GM12878 (cell line): ENCODE measurements at regions not wholly inside any gene's neighbourhood (a gene's known extent, or its start where the extent isn't known, plus 50 kb on each side); places are given as distances from the start of the nearest gene placed in this dataset.

Experiments used
- ATAC-seq: fragments of 200-7000 bp; cut with Tn5 transposase; 3 replicates; pipeline ENCODE4 v1.9.1; 2020; ENCODE audit warnings: mild to moderate bottlenecking, moderate library complexity
- BruUV-seq: library from RNA; stranded (reverse); fragments of 400-500 nt; replicated peaks from 2 replicates; lab custom pipeline; 2021; lab: Mats Ljungman, UMichigan
- CTCF ChIA-PET: fragments of 300-600 bp; sonication (Branson Sonifier 250); formaldehyde crosslinking; extraction: SDS; loops from one replicate; lab custom pipeline; 2021; ENCODE audit warnings: inconsistent platforms; lab: Yijun Ruan, JAX
- POLR2A ChIA-PET: fragments of 350-600 bp; formaldehyde crosslinking; extraction: SDS; loops from one replicate; lab custom pipeline; 2021; ENCODE audit warnings: inconsistent platforms; lab: Charles Lee
- RAD21 ChIA-PET: fragments of 300-600 bp; sonication (Branson Sonifier 250); formaldehyde crosslinking; loops from one replicate; lab custom pipeline; 2023; ENCODE audit warnings: antibody characterized with exemption; ENCODE audit not compliant: unreplicated experiment; lab: Charles Lee
- SMC1A ChIA-PET: fragments of 300-600 bp; sonication (Branson Sonifier 250); formaldehyde crosslinking; loops from one replicate; lab custom pipeline; 2023; ENCODE audit not compliant: unreplicated experiment, uncharacterized antibody; lab: Charles Lee
- DNase-seq: peaks from one replicate; pipeline ENCODE4 v3.0.0-alpha.2; 2011; ENCODE audit warnings: low read depth, low spot score
- FAIRE-seq: peaks from 3 replicates; lab custom pipeline; 2011; peaks lifted over from hg19 to GRCh38; lab: Jason Lieb, UNC
- H2AFZ ChIP-seq: 2 replicates; pipeline ENCODE4 v1.6.0; 2011; ENCODE audit warnings: low read depth, low read length, control low read depth; ENCODE audit not compliant: control insufficient read depth
- H3K27ac ChIP-seq: 2 replicates; pipeline ENCODE4 v1.5.1; 2011; ENCODE audit warnings: control low read depth; ENCODE audit not compliant: control insufficient read depth, insufficient read depth
- H3K27me3 ChIP-seq, 2 experiments: replicated peaks in 1 of 2; 2 replicates each; pipeline versions ENCODE4 v1.6.0 to v1.6.1; 2011; ENCODE audit warnings: low read length in 1 of 2; ENCODE audit not compliant: control insufficient read depth in 2 of 2, insufficient read depth in 2 of 2
- H3K36me3 ChIP-seq, 2 experiments: 2 replicates each; pipeline ENCODE4 v1.5.1; 2011; ENCODE audit warnings: low read length in 1 of 2; ENCODE audit not compliant: control insufficient read depth in 2 of 2, insufficient read depth in 2 of 2
- H3K4me1 ChIP-seq: 2 replicates; pipeline ENCODE4 v1.6.1; 2011; ENCODE audit warnings: mild to moderate bottlenecking, low read length, moderate library complexity, mixed read lengths; ENCODE audit not compliant: control insufficient read depth, insufficient read depth
- H3K4me2 ChIP-seq: 2 replicates; pipeline ENCODE4 v1.6.0; 2011; ENCODE audit warnings: control low read depth; ENCODE audit not compliant: control insufficient read depth, insufficient read depth
- H3K4me3 ChIP-seq: fragments of 200-600 bp; sonication (generic); 2 replicates; pipeline ENCODE4 v1.5.1; 2016
- H3K79me2 ChIP-seq: 2 replicates; pipeline ENCODE4 v1.6.0; 2011; ENCODE audit warnings: low read length; ENCODE audit not compliant: control insufficient read depth, insufficient read depth
- H3K9ac ChIP-seq: 2 replicates; pipeline ENCODE4 v1.8.0; 2011; ENCODE audit warnings: low read length, control low read depth, mixed read lengths; ENCODE audit not compliant: control insufficient read depth, insufficient read depth
- H3K9me3 ChIP-seq: replicated peaks from 3 replicates; pipeline ENCODE4 v1.5.1; 2011; ENCODE audit warnings: mild to moderate bottlenecking, low read length; ENCODE audit not compliant: control insufficient read depth, insufficient read depth
- H4K20me1 ChIP-seq: 2 replicates; pipeline ENCODE4 v1.6.0; 2011; ENCODE audit not compliant: control insufficient read depth, insufficient read depth
- DPF2 ChIP-seq: fragments of 450-650 bp; IDR thresholded peaks from 2 replicates; pipeline ENCODE4 v1.6.1; 2017; ENCODE audit warnings: mild to moderate bottlenecking
- HDGF ChIP-seq: fragments of 450-650 bp; IDR thresholded peaks from 2 replicates; pipeline ENCODE4 v1.6.1; 2016; ENCODE audit warnings: antibody characterized with exemption
- KDM1A ChIP-seq: fragments of 200-600 bp; sonication (generic); IDR thresholded peaks from 2 replicates; pipeline ENCODE4 v1.6.1; 2016; ENCODE audit warnings: borderline replicate concordance
- MYB ChIP-seq: fragments of 150-350 bp; IDR thresholded peaks from 2 replicates; pipeline ENCODE4 v1.6.1; 2014; ENCODE audit warnings: mild to moderate bottlenecking, low read depth, low read length, borderline replicate concordance
- TCF7 ChIP-seq: IDR thresholded peaks from 2 replicates; pipeline ENCODE4 v1.6.1; 2014; ENCODE audit warnings: antibody characterized with exemption, borderline replicate concordance
- ZNF217 ChIP-seq: fragments of 450-650 bp; IDR thresholded peaks from 2 replicates; pipeline ENCODE4 v1.6.1; 2017; ENCODE audit warnings: antibody characterized with exemption, mild to moderate bottlenecking
- in situ Hi-C: fragments of 300-500 bp; cut with MboI; formaldehyde crosslinking; loops from 9 replicates; pipeline ENCODE4 v1.14.3; 2018; ENCODE audit warnings: mixed read lengths
- intact Hi-C: fragments of 100-400 bp; cut with micrococcal nuclease; formaldehyde crosslinking; loops from one replicate; pipeline ENCODE4 v1.14.2; 2022; ENCODE audit not compliant: unreplicated experiment
- TF ChIP-seq, protein P1 (sequence below): IDR thresholded peaks from 2 replicates; pipeline ENCODE4 v1.6.1; 2011; ENCODE audit warnings: borderline replicate concordance, low read depth, mild to moderate bottlenecking, moderate library complexity, low read length; ENCODE audit not compliant: insufficient read depth, poor library complexity, severe bottlenecking
- TF ChIP-seq, protein P2 (sequence below): fragments of 150-350 bp; IDR thresholded peaks from 2 replicates; pipeline ENCODE4 v1.6.1; 2014; ENCODE audit warnings: mild to moderate bottlenecking, low read depth, low read length

DNA sequence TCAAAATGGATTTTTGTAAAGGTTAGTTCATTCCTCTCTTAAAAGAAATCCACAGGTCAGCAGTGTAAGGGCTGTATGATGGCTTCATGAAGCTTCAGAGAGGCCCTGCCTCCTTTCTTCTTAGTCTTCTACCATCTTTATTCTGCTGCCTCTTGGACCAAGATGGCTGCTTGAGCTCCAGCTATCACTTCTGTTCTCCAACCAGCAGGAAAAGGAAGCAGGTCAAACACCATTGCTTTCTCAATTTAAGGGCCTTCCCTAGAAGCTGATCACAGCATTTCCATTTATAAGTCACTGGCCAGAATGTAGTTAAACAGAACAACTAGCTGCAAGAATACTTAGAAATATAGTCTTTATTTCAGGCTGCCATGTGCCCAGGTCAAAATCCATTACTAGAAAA, 336.8 kb upstream of the KLF3 start:
- H3K27ac ChIP-seq: no peak overlapping the region
- H3K9me3 ChIP-seq: peaks cover 2% of the 10 kb centered on the region; the same call in 2 of the 3 replicates
- CTCF ChIA-PET: interaction anchor here (0.6 kb wide), 1 partner anchor 123 kb away, joined by 4 read pairs; no protein-coding TSS in a partner anchor
- no peak for ATAC-seq
- H3K4me1 ChIP-seq: peaks cover 4% of the 10 kb centered on the region; the same call in 1 of the 2 replicates
- no peak overlapping the region for H2AFZ ChIP-seq
- H3K4me2 ChIP-seq: no peak overlapping the region
- FAIRE-seq: no peak
- SMC1A ChIA-PET: interaction anchor here (1.4 to 2.0 kb wide), 2 partner anchors 11 to 348 kb away, joined by 3 to 6 read pairs; no protein-coding TSS in a partner anchor
- RAD21 ChIA-PET: interaction anchor here (1.0 kb wide), 1 partner anchor 348 kb away, joined by 3 read pairs; no protein-coding TSS in a partner anchor
- H3K79me2 ChIP-seq: no peaks in the 10 kb centered on the region
- in situ Hi-C loops (no loop called here), intact Hi-C loops (no loop called here)
- no peak overlapping the region for H3K4me3 ChIP-seq
- no peak for DNase-seq
- POLR2A ChIA-PET: no interaction called here
- no peaks in the 10 kb centered on the region for H4K20me1 ChIP-seq
- TF ChIP-seq TCF7 (no peak), HDGF (no peak), ZNF217 (no peak), DPF2 (no peak), MYB (no peak), KDM1A (no peak)
- TF ChIP-seq, protein P1, sequence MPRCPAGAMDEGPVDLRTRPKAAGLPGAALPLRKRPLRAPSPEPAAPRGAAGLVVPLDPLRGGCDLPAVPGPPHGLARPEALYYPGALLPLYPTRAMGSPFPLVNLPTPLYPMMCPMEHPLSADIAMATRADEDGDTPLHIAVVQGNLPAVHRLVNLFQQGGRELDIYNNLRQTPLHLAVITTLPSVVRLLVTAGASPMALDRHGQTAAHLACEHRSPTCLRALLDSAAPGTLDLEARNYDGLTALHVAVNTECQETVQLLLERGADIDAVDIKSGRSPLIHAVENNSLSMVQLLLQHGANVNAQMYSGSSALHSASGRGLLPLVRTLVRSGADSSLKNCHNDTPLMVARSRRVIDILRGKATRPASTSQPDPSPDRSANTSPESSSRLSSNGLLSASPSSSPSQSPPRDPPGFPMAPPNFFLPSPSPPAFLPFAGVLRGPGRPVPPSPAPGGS: no peak
- TF ChIP-seq, protein P2, sequence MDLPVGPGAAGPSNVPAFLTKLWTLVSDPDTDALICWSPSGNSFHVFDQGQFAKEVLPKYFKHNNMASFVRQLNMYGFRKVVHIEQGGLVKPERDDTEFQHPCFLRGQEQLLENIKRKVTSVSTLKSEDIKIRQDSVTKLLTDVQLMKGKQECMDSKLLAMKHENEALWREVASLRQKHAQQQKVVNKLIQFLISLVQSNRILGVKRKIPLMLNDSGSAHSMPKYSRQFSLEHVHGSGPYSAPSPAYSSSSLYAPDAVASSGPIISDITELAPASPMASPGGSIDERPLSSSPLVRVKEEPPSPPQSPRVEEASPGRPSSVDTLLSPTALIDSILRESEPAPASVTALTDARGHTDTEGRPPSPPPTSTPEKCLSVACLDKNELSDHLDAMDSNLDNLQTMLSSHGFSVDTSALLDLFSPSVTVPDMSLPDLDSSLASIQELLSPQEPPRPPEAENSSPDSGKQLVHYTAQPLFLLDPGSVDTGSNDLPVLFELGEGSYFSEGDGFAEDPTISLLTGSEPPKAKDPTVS: no peak
- TF ChIP-seq, all 136 proteins: peak for 0
- no peaks in the 10 kb centered on the region for H3K27me3 ChIP-seq
- H3K9ac ChIP-seq: no peak overlapping the region
- no TSS peak for BruUV-seq
- no peaks in the 10 kb centered on the region for H3K36me3 ChIP-seq
